Central memory CD8-positive, alpha-beta T cell (primary cell): ENCODE measurements at regions not wholly inside any gene's neighbourhood (a gene's known extent, or its start where the extent isn't known, plus 50 kb on each side); places are given as distances from the start of the nearest gene placed in this dataset.
A peak's percentile ranks its signal among the peaks of the same experiment; 100 is the strongest.

Experiments used
- ATAC-seq: fragments of 150-1000 bp; cut with Tn5 transposase; replicated peaks from 2 replicates; pipeline ENCODE4 v1.10.0; 2022; ENCODE audit warnings: mild to moderate bottlenecking, moderate FRiP score, moderate number of reproducible peaks; ENCODE audit not compliant: poor library complexity, severe bottlenecking; ENCODE audit errors: extremely low read depth
- DNase-seq, 2 donors: peaks; one replicate each; pipeline ENCODE4 v3.0.0; 2021; ENCODE audit warnings: low spot score in 2 of 2
- H3K27ac Mint-ChIP-seq: one replicate; pipeline ENCODE4 v1.8.0; 2022; ENCODE audit warnings: low read depth, mild to moderate bottlenecking, moderate library complexity, mixed read lengths
- H3K27me3 Mint-ChIP-seq: one replicate; pipeline ENCODE4 v1.8.0; 2022; ENCODE audit warnings: mixed read lengths
- H3K36me3 Mint-ChIP-seq: one replicate; pipeline ENCODE4 v1.8.0; 2022; ENCODE audit warnings: mild to moderate bottlenecking, moderate library complexity, mixed read lengths; ENCODE audit not compliant: insufficient read depth
- H3K4me1 Mint-ChIP-seq: one replicate; pipeline ENCODE4 v1.8.0; 2022; ENCODE audit warnings: mixed read lengths
- H3K4me3 Mint-ChIP-seq: one replicate; pipeline ENCODE4 v1.8.0; 2022; ENCODE audit warnings: mild to moderate bottlenecking, moderate library complexity, mixed read lengths
- H3K9me3 Mint-ChIP-seq: one replicate; pipeline ENCODE4 v1.8.0; 2022; ENCODE audit warnings: mixed read lengths

- Mint-ChIP-seq H3K4me3 (no peak overlapping the region), H3K4me1 (no peaks in the 10 kb centered on the region), H3K36me3 (no peaks in the 10 kb centered on the region), H3K27ac (no peak overlapping the region), H3K27me3 (no peaks in the 10 kb centered on the region), H3K9me3 (peaks cover 12% of the 10 kb centered on the region)
- ATAC-seq (peak; percentile 19), DNase-seq (no peak)
Observed at GRCh38 chr6:76451926-76452709, 379.7 kb upstream of the IMPG1 start.

GRCh38 chr6:76448109-76448508 lies 375.6 kb upstream of the IMPG1 start:
- H3K27me3 Mint-ChIP-seq: no peaks in the 10 kb centered on the region
- peaks cover 6% of the 10 kb centered on the region for H3K9me3 Mint-ChIP-seq
- no peaks in the 10 kb centered on the region for H3K4me1 Mint-ChIP-seq
- H3K4me3 Mint-ChIP-seq: no peak overlapping the region
- no peak for DNase-seq
- H3K36me3 Mint-ChIP-seq: no peaks in the 10 kb centered on the region
- no peak overlapping the region for H3K27ac Mint-ChIP-seq
- ATAC-seq: no peak

GRCh38 chr6:76441875-76442274 lies 369.4 kb upstream of the IMPG1 start:
- Mint-ChIP-seq H3K4me3 (no peak overlapping the region), H3K4me1 (no peaks in the 10 kb centered on the region), H3K27ac (no peak overlapping the region), H3K9me3 (peaks cover 5% of the 10 kb centered on the region), H3K36me3 (no peaks in the 10 kb centered on the region), H3K27me3 (no peaks in the 10 kb centered on the region)
- ATAC-seq (no peak), DNase-seq (no peak)

GRCh38 chr6:76439811-76440210 lies 367.3 kb upstream of the IMPG1 start:
- Mint-ChIP-seq H3K27me3 (no peaks in the 10 kb centered on the region), H3K4me1 (no peaks in the 10 kb centered on the region), H3K4me3 (no peak overlapping the region), H3K9me3 (peaks cover 10% of the 10 kb centered on the region), H3K27ac (no peak overlapping the region), H3K36me3 (no peaks in the 10 kb centered on the region)
- ATAC-seq (no peak), DNase-seq (no peak)

- ATAC-seq (no peak), DNase-seq (no peak)
- Mint-ChIP-seq H3K27me3 (no peaks in the 10 kb centered on the region), H3K36me3 (no peaks in the 10 kb centered on the region), H3K27ac (no peak overlapping the region), H3K9me3 (peaks cover 13% of the 10 kb centered on the region), H3K4me3 (no peak overlapping the region), H3K4me1 (no peaks in the 10 kb centered on the region)
Observed at GRCh38 chr6:76438768-76439167, 366.3 kb upstream of the IMPG1 start.

- ATAC-seq (no peak), DNase-seq (no peak)
- Mint-ChIP-seq H3K27me3 (no peaks in the 10 kb centered on the region), H3K36me3 (no peaks in the 10 kb centered on the region), H3K27ac (no peak overlapping the region), H3K9me3 (peaks cover 24% of the 10 kb centered on the region), H3K4me3 (no peak overlapping the region), H3K4me1 (no peaks in the 10 kb centered on the region)
Observed at GRCh38 chr6:76435174-76435573, 362.7 kb upstream of the IMPG1 start.

- peaks cover 8% of the 10 kb centered on the region for H3K9me3 Mint-ChIP-seq
- DNase-seq: no peak
Observed at GRCh38 chr6:76422511-76423213, 350.2 kb upstream of the IMPG1 start.

GRCh38 chr6:76420094-76420493 lies 347.6 kb upstream of the IMPG1 start:
- peaks cover 6% of the 10 kb centered on the region for H3K9me3 Mint-ChIP-seq
- H3K27ac Mint-ChIP-seq: no peak overlapping the region
- H3K36me3 Mint-ChIP-seq: no peaks in the 10 kb centered on the region
- no peaks in the 10 kb centered on the region for H3K4me1 Mint-ChIP-seq
- no peaks in the 10 kb centered on the region for H3K27me3 Mint-ChIP-seq
- no peak overlapping the region for H3K4me3 Mint-ChIP-seq
- DNase-seq (no peak), ATAC-seq (no peak)

More at GRCh38 chr6:76422511-76423213, 350.2 kb upstream of the IMPG1 start:
- no peaks in the 10 kb centered on the region for H3K27me3 Mint-ChIP-seq
- H3K4me1 Mint-ChIP-seq: no peaks in the 10 kb centered on the region
- H3K4me3 Mint-ChIP-seq: no peak overlapping the region
- H3K36me3 Mint-ChIP-seq: no peaks in the 10 kb centered on the region
- ATAC-seq: no peak
- H3K27ac Mint-ChIP-seq: no peak overlapping the region

GRCh38 chr6:76418560-76419223 lies 346.2 kb upstream of the IMPG1 start:
- Mint-ChIP-seq H3K4me1 (no peaks in the 10 kb centered on the region), H3K36me3 (no peaks in the 10 kb centered on the region), H3K4me3 (no peak overlapping the region), H3K27me3 (no peaks in the 10 kb centered on the region), H3K9me3 (peaks cover under 1% of the 10 kb centered on the region), H3K27ac (no peak overlapping the region)
- DNase-seq: no peak
- no peak for ATAC-seq

- no peaks in the 10 kb centered on the region for H3K27me3 Mint-ChIP-seq
- no peaks in the 10 kb centered on the region for H3K9me3 Mint-ChIP-seq
- no peak for ATAC-seq
- H3K4me3 Mint-ChIP-seq: no peak overlapping the region
- H3K36me3 Mint-ChIP-seq: no peaks in the 10 kb centered on the region
- no peak for DNase-seq
- H3K27ac Mint-ChIP-seq: no peak overlapping the region
- H3K4me1 Mint-ChIP-seq: no peaks in the 10 kb centered on the region
Observed at GRCh38 chr6:76416821-76417605, 344.6 kb upstream of the IMPG1 start.

- H3K36me3 Mint-ChIP-seq: no peaks in the 10 kb centered on the region
- no peak overlapping the region for H3K4me3 Mint-ChIP-seq
- no peak overlapping the region for H3K27ac Mint-ChIP-seq
- H3K9me3 Mint-ChIP-seq: peaks cover 4% of the 10 kb centered on the region
- ATAC-seq (no peak), DNase-seq (no peak)
- H3K4me1 Mint-ChIP-seq: no peaks in the 10 kb centered on the region
- H3K27me3 Mint-ChIP-seq: no peaks in the 10 kb centered on the region
Observed at GRCh38 chr6:76403064-76403463, 330.6 kb upstream of the IMPG1 start.

- no peak overlapping the region for H3K4me3 Mint-ChIP-seq
- ATAC-seq: no peak
- no peak overlapping the region for H3K27ac Mint-ChIP-seq
- H3K27me3 Mint-ChIP-seq: no peaks in the 10 kb centered on the region
- DNase-seq: no peak
- no peaks in the 10 kb centered on the region for H3K36me3 Mint-ChIP-seq
- peaks cover 10% of the 10 kb centered on the region for H3K9me3 Mint-ChIP-seq
- no peaks in the 10 kb centered on the region for H3K4me1 Mint-ChIP-seq
Observed at GRCh38 chr6:76397966-76398365, 325.5 kb upstream of the IMPG1 start.
